GM12864 (cell line): ENCODE measurements at regions not wholly inside any gene's neighbourhood (a gene's known extent, or its start where the extent isn't known, plus 50 kb on each side); places are given as distances from the start of the nearest gene placed in this dataset.

ENCODE experiments used
- DNase-seq: peaks from one replicate; pipeline ENCODE4 v3.0.0-alpha.2; 2011; ENCODE audit warnings: low read depth
- H3K4me3 ChIP-seq: 2 replicates; pipeline ENCODE4 v1.5.1; 2011; ENCODE audit warnings: mild to moderate bottlenecking, low read depth, low read length, control low read depth
- TF ChIP-seq, protein P1 (sequence below): IDR thresholded peaks from 2 replicates; pipeline ENCODE4 v1.5.1; 2011; ENCODE audit warnings: low read depth, mild to moderate bottlenecking, moderate library complexity, low read length, control low read depth, inconsistent platforms; ENCODE audit errors: missing control alignments

DNA sequence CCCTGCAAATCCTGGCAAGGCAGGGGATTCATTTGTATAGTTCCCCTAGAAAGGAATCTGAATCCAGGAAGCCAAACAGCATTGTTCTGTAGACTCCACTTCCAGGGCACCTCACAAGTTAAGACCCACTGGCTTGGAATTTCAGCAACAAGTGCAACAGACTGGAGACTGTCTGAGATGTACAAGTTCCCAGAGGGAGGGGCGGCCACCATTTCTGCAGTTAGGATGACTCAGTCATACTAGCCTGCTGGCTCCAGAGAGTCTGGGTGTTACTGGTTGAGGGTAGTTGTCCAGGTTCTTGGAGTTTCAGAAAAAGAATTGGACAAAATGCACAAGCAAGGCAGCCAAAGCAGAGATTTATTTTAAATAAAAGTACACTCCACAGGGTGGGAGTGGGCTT is 384.2 kb downstream of the DSC3 start:
- TF ChIP-seq, protein P1, sequence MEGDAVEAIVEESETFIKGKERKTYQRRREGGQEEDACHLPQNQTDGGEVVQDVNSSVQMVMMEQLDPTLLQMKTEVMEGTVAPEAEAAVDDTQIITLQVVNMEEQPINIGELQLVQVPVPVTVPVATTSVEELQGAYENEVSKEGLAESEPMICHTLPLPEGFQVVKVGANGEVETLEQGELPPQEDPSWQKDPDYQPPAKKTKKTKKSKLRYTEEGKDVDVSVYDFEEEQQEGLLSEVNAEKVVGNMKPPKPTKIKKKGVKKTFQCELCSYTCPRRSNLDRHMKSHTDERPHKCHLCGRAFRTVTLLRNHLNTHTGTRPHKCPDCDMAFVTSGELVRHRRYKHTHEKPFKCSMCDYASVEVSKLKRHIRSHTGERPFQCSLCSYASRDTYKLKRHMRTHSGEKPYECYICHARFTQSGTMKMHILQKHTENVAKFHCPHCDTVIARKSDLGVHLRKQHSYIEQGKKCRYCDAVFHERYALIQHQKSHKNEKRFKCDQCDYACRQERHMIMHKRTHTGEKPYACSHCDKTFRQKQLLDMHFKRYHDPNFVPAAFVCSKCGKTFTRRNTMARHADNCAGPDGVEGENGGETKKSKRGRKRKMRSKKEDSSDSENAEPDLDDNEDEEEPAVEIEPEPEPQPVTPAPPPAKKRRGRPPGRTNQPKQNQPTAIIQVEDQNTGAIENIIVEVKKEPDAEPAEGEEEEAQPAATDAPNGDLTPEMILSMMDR = no peak
- no peak overlapping the region for H3K4me3 ChIP-seq
- no peak for DNase-seq

DNA sequence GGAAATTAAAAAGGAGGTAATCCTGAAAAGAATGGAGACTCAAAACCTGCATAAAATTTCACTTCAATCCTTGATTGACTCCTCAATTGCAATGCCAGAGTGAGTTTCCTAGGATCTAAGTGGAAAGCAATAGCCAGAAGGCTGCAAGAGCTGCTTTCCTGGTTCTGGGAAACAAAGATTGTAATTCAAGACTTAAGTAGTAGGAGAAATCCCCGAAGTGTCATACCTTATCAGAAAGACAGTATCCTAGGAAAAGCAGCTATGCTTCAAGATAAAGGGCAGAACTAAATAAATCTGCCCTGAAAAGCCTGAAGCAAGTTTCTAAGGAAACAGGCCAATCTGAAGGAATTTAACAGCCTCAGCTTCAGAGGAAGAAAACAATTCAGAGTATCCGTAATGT is 390.2 kb downstream of the DSC3 start:
- TF ChIP-seq, protein P1 = no peak
- no peak overlapping the region for H3K4me3 ChIP-seq
- no peak for DNase-seq

DNA sequence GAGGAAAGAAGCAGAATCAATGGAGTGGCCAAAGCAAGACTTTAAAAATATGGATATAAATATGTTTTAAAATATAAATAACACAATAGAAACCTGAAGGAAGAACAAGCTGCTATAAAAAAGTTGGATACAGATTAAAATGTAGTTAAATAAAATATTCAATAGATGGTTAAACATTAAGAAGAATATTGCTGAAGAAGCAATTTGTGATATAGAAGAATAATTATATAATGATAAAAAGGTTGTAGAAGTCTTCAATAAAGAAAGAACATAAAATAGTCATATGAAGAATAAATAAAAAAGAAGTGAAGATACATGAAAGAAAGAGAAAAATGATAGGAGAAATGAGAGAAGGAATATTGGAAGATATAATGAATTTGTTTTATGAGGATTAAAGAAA is 392.0 kb downstream of the DSC3 start:
- DNase-seq = no peak
- TF ChIP-seq, protein P1 = no peak

DNA sequence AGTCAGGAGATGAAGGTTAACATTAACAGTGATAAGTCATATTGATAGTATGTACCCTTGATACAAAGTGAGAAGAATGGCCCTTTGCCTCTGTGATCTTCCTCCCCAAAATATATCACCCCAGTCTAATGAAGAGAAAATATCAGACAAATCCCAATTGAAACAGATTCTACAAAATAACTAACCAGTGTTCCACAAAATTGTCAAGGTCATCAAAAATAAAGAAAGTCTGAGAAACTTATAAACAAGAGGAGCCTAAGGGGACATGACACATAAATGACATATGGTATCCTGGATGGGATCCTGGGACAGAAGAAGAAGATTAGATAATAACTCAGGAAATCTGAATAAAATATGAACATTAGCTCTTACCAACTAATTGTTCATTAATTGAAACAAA is 398.4 kb downstream of the DSC3 start:
- TF ChIP-seq, protein P1 = no peak
- no peak overlapping the region for H3K4me3 ChIP-seq
- no peak for DNase-seq

More for the DNA sequence above, 392.0 kb downstream of the DSC3 start:
- no peak overlapping the region for H3K4me3 ChIP-seq

DNA sequence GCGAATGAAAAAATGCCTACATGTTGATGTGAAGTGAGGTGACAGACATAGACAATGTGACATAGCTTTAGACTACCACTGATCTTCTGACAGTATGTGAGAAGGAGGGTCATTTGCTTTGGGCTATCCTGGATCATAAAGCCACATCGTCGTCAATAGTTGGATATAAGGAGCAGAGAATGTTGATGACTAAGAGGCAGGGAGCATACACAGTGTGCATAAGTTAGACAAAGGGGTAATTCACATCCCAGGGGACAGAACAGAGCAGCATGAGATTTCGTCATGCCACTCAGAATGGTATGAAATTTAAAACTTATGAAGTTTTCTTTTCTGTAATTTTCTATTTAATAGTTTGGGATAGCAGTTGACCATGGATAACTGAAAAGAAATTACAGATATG is 403.2 kb downstream of the DSC3 start:
- TF ChIP-seq, protein P1 = no peak
- DNase-seq = no peak
- H3K4me3 ChIP-seq = no peak overlapping the region

DNA sequence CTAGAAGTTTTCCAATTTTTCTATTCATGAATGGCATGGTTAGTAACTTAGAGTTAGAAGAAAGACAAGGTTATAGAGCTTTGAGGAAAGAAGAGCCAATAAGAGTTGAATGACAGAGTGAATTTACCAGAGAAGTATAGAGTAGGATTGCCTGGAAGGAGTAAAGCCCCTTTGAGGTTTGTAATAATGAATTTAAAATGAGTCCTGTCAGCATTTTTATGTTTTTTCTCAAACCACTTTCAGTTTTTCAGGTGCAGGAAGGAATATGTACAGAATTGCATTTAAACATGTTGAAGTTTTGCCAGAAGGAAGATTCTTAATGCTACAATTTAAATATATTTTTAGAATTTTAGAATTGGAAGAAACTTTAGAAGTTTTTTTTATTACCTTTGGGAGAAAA is 408.3 kb downstream of the DSC3 start:
- DNase-seq = no peak
- TF ChIP-seq, protein P1 = no peak
- H3K4me3 ChIP-seq = no peak overlapping the region

DNA sequence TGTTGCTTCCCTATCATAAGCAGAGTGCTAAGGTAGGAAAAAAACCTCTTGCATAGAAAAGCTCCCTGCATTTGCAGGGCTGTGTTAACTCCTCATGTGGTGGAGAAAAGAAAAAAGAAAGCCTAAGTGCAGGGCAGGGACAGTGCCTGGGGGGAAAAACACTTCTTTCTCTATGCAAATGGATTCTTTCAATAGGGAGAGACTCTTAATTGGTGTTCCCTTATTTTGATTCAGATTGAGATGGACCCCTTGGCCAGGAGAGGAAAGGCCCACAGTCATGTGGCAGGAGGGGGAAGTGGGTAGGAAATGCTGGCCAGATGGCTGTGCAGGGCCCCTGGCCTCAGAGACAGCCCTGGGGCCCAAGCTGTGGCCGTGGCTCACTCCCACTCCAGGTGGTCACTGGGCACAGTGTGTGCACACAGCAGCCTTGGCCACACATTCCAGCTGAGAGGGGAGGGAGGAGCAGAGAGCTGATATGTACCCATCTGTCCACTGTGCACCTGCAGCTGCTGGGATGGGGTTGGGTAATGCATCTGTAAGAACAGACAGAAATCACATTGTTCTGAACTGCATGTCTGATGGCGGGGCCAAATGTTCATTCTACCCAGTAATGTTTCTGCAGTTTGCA is 410.4 kb downstream of the DSC3 start:
- TF ChIP-seq, protein P1 = no peak
- DNase-seq = no peak
- no peak overlapping the region for H3K4me3 ChIP-seq
